Raji (cell line): ENCODE measurements at regions not wholly inside any gene's neighbourhood (a gene's known extent, or its start where the extent isn't known, plus 50 kb on each side); places are given as distances from the start of the nearest gene placed in this dataset.

Experiments used
- POLR2A ChIP-seq: IDR thresholded peaks from 2 replicates; pipeline ENCODE4 v1.6.1; 2011; ENCODE audit warnings: low read depth, low read length, control low read depth; ENCODE audit not compliant: insufficient read depth

DNA sequence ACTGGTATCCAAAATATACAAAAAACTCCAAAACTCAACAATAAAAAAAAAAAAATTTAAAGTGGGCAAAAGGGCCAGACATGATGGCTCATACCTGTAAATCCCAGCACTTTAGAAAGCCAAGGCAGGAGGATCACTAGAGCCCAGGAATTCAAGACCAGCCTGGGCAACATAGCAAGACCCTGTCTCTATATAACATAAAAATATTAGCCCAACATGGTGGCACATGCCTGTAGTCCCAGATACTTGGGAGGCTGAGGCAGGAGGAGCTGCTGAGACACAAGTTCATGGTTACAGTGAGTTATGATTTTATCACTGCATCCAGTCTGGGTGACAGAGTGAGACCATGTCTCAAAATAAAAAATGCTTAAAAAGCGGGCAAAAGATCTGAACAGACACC lies 121.0 kb upstream of the BEND6 start:
- TF ChIP-seq POLR2A, result no peak

- no peak for TF ChIP-seq POLR2A
Observed at GRCh38 chr6:56833127-56833791, 121.6 kb upstream of the BEND6 start.

DNA sequence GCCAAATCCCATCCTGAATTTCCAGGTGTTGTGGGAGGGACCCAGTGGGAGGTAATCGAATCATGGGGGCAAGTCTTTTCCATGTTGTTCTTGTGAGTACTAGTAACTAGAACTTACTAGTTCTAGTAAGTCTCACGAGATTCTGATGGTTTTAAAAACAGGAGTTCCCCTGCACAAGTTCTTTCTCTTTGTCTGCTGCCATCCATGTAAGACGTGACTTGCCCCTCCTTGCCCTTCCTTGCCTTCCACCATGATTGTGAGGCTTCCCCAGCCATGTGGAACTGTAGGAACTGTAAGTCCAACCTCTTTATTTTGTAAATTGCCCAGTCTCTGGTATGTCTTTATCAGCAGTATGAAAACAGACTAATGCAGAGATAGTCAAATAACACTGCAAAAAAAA lies 122.7 kb upstream of the BEND6 start:
- TF ChIP-seq POLR2A, result no peak

DNA sequence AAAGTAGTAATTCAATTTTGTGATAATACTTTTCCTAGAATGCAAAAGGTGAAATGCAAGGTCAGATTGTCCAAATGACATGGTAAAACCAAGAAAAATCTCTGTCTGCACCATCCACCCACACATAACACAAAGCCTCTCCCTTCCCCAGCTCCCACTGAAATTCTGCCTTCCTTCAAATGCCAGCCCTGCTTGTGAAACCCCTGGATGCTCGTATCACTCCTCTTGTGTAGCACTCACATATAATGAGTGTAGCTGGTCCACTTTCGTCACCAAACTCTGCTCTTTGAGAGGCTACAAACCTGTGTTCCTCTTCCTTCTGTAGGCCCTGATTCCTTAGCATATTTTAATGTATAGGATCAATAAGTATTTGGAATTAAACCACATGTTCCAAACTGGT lies 123.6 kb upstream of the BEND6 start:
- TF ChIP-seq POLR2A, result no peak

- TF ChIP-seq POLR2A, result no peak
Observed at GRCh38 chr6:56827908-56828649, 126.8 kb upstream of the BEND6 start.

DNA sequence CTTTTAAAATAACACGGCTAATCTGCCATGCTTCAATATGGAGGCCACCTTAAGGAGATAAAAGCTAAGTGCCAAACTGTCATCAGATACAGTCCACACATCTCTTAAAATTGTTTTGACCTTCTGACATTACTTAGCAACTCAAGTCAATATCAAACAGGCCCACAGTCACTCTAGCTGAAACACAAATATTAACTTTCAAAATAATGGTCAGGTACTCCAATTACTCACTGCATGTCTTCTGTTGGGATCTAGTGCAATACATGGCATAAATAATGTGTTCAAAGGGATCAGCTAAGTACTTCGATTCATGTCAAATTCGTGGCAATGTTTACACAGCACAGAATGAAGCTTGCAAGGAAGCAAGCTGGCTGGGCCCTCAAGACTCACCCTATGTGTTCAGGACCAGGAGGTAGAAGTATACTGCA lies 133.9 kb upstream of the BEND6 start:
- TF ChIP-seq POLR2A, result no peak

- no peak for TF ChIP-seq POLR2A
Observed at GRCh38 chr6:56820060-56820459, 134.8 kb upstream of the BEND6 start.

GRCh38 chr6:56819604-56820003 lies 135.3 kb upstream of the BEND6 start:
- TF ChIP-seq POLR2A, result no peak

GRCh38 chr6:56816370-56816769 lies 138.5 kb upstream of the BEND6 start:
- no peak for TF ChIP-seq POLR2A

GRCh38 chr6:56815436-56815835 lies 139.5 kb upstream of the BEND6 start:
- no peak for TF ChIP-seq POLR2A

- no peak for TF ChIP-seq POLR2A
Observed at GRCh38 chr6:56814802-56815201, 140.1 kb upstream of the BEND6 start.

- no peak for TF ChIP-seq POLR2A
Observed at GRCh38 chr6:56814308-56814707, 140.6 kb upstream of the BEND6 start.

- no peak for TF ChIP-seq POLR2A
Observed at GRCh38 chr6:56808871-56809359, 146.0 kb upstream of the BEND6 start.

- no peak for TF ChIP-seq POLR2A
Observed at GRCh38 chr6:56807989-56808337, 146.9 kb upstream of the BEND6 start.

GRCh38 chr6:56807326-56807988 lies 147.4 kb upstream of the BEND6 start:
- TF ChIP-seq POLR2A, result no peak

DNA sequence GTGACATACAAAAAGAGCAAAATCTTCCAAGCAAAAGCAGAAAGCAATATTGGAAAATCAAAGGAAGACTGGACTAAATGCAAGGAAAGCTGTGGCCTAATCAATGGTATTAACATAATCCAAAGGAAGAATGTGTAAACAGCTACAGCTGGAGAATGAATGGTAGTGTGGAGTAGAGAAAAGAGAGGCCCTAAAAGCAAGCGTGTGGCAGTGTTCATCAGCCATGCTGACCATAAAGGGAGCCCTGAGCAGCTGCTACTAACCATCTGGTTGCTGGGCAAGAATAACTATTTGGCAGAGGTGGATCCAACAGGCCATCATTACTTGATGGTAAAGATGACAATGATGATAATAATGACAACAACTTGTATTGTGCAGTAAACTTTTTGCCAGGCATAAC lies 148.5 kb upstream of the BEND6 start:
- no peak for TF ChIP-seq POLR2A
